Motor neuron (in vitro differentiated cells): ENCODE measurements at regions not wholly inside any gene's neighbourhood (a gene's known extent, or its start where the extent isn't known, plus 50 kb on each side); places are given as distances from the start of the nearest gene placed in this dataset.

ENCODE experiments used
- ATAC-seq, 8 experiments: fragments of 200-7000 bp; cut with Tn5 transposase; replicated peaks in 6 of 8; 2 replicates each; pipeline ENCODE4 v1.8.0; 2021; ENCODE audit warnings: mild to moderate bottlenecking in 8 of 8, moderate library complexity in 8 of 8
- H3K27ac ChIP-seq, 2 donors: fragments of 250-450 bp; sonication (Bioruptor Pico); 2 replicates each; pipeline ENCODE4 v1.9.0; 2021; ENCODE audit warnings: antibody characterized with exemption in 2 of 2, mild to moderate bottlenecking in 2 of 2, moderate library complexity in 1 of 2
- H3K4me1 ChIP-seq, 2 donors: fragments of 250-450 bp; sonication (Bioruptor Pico); replicated peaks in 1 of 2; 2 replicates each; pipeline ENCODE4 v1.6.1; 2021; ENCODE audit warnings: antibody characterized with exemption in 2 of 2, mild to moderate bottlenecking in 2 of 2, moderate library complexity in 1 of 2
- H3K4me3 ChIP-seq, 5 donors: fragments of 250-450 bp; sonication (Bioruptor Pico); 2 replicates each; pipeline ENCODE4 v1.9.0; 2021; ENCODE audit warnings: antibody characterized with exemption in 5 of 5, mild to moderate bottlenecking in 5 of 5, moderate library complexity in 4 of 5
- WGBS, 10 experiments: fragments of 450-650 bp; shearing (Covaris generic); methylation state at CpG; one replicate each; pipeline ENCODE4 v1.0.0; 2022; 5-methylcytosine and 5-hydroxymethylcytosine counted together
- in situ Hi-C, 9 experiments: fragments of 400-800 bp; cut with MboI; loops; one replicate each; pipeline ENCODE4 v1.15.0; 2021; ENCODE audit warnings: low sequenced_read_pairs in 9 of 9, low pct_unique_long_range_greater_than_20kb in 2 of 9; ENCODE audit not compliant: unreplicated experiment in 9 of 9

DNA sequence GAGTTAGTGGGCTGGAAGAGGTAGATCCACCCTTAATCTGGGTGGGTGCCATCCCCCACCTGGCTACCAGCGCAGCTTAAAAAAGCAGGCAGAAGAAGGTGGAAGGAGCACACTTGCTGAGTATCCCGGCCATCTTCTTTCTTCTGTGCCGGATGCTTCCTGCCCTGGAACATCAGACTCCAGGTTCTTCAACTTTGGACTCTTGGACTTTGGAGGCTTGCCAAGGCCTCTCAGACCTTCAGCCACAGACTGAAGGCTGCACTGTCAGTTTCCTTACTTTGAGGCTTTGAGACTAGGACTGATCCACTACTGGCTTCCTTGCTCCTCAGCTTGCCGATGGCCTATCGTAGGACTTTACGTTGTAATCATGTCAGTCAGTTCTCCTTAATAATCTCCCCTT, 127.6 kb upstream of the GPC6 start:
- WGBS, 10 experiments, result 28 to 98% (median 85%) methylated on average over 2 to 6 of the region's 6 CpGs; no CpG with 5 or more reads in 4 of the 10 experiments
- Histone ChIP-seq H3K27ac (no peak overlapping the region), H3K4me3 (no peak overlapping the region), H3K4me1 (no peaks in the 10 kb centered on the region)
- in situ Hi-C loops, result no loop called here
- no peak for ATAC-seq

DNA sequence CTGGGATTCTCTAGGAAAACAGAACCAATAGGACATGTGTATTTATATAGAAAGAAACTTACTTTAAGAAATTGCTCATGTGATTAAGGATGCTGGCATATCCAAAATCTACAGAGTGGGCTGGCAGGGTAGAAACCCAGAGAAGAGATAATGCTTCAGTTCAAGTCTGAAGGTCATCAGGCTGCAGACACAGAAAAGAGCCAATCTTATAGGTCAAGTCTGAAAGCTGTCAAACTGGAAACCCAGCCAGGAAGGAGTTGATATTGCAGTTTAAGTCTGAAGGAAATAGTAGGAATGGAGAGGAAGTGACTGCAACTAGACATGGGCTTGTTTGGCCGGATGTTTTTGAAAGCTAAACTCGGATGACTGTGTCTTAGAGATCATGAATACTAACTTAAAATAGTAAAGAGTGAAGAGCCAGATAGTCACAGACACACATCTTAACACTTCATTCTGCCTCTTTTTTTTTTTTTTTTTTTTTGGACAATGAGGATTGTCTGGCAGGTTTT, 125.3 kb upstream of the GPC6 start:
- H3K4me3 ChIP-seq, result no peak overlapping the region
- no peak for ATAC-seq
- H3K4me1 ChIP-seq, result peaks cover 0 to 6% of the 10 kb centered on the region in 2 donors
- in situ Hi-C loops, result no loop called here
- WGBS, 10 experiments, result 33 to 100% (median 80%) methylated on average over 1 to 2 of the region's 2 CpGs; no CpG with 5 or more reads in 1 of the 10 experiments
- no peak overlapping the region for H3K27ac ChIP-seq

DNA sequence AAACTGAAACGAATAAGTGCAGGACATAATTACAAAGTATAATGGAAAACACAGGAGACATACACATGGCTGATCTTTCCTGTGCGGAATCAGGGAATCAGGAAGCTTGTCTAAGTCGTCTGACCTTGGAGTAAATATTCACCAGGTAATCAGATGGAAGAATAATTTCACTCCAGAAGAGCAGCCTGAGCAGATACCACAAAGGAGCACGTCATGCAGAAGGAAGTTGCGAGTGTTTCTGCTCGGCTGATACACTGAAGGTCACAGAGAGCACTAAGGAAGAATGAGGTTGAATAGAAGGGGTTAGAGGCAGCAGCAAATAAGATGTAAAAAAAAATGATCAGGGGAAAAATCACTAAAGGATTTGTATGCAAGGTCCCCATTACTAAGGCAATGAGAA, 122.3 kb upstream of the GPC6 start:
- WGBS, 10 experiments, result 34 to 75% (median 52%) methylated on average over 3 to 6 of the region's 6 CpGs
- Histone ChIP-seq H3K4me3 (no peak overlapping the region), H3K27ac (no peak overlapping the region), H3K4me1 (peaks cover 0 to 6% of the 10 kb centered on the region in 2 donors)
- in situ Hi-C loops, result no loop called here
- ATAC-seq, result peak in 2 of 8 experiments; percentile 40 to 60

DNA sequence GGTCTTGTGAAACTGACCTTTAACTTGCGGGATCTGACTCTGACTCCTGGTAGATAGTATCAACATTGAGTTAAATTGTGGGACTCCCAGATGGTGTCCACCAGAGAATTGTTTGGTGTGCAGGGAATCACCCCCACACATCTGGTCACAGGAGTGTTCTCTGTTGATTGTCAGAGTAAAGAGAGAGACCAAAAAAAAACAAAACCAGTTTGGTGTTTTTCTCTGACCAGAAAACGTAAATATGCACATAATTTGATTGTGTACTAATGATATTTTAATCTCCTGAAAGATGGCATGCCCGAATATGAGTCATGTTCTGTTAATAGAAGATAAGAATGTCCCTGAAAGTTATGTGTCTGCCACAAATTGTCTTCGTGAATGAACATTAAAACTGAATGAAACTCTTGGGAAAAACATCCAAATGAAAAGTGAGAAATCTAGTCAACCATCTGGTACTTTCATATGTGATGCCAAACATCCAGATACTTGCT, 118.5 kb upstream of the GPC6 start:
- WGBS, 10 experiments, result 0 to 100% (median 67%) methylated on average over 1 to 4 of the region's 4 CpGs; no CpG with 5 or more reads in 1 of the 10 experiments
- in situ Hi-C loops, result no loop called here
- ATAC-seq, result peak in 2 of 8 experiments; percentile 63 to 81
- peaks cover 0 to 6% of the 10 kb centered on the region in 2 donors for H3K4me1 ChIP-seq
- H3K4me3 ChIP-seq, result no peak overlapping the region
- no peak overlapping the region for H3K27ac ChIP-seq

DNA sequence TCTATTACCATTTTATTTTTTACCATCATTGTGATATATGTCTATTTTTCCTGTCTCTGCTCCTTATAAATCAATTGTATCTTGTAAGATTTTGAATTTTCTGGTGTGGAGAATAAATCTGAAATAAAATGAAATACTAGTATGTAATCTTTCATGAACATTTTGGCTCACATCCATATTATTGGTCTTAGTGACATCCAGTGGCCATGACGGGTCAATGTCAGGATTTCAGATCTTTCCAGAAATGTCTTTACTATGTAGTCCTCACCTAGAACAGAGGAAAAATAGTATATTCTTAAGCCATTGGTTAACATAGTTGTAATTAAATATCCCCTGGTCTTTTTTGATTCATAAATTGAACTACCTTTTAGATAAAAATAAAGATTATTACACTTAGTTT, 109.8 kb upstream of the GPC6 start:
- WGBS, 10 experiments, result 33 to 100% (median 68%) methylated on average over 1 of the region's 1 CpG; no CpG with 5 or more reads in 2 of the 10 experiments
- no peak overlapping the region for H3K27ac ChIP-seq
- H3K4me3 ChIP-seq, result no peak overlapping the region
- in situ Hi-C loops, result no loop called here
- peaks cover 0 to 8% of the 10 kb centered on the region in 2 donors for H3K4me1 ChIP-seq
- no peak for ATAC-seq

DNA sequence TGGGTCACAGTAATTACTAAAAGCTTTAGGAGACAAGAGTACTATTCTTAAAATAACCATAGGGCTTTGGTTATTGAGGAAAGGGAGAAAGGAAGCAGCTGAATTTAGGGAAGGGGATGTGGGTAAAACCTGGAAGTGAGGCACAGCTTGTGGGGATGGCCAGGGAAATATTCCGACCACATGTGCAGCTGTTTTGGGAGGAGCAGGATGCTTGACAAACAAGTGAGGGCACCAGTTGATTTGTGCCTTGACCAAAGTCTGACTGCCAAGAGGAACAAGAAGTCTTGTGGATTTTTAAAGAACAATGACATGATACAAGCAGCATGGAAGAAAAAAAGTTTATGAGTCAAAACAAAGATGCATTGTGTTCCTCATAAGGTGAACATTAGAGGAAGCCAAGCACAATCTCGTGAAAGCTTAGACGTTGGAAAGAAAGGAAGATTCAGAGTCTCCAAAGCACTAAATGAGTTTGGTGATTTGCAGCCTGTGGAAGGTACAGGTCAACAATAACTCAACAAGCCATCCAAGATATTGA, 108.5 kb upstream of the GPC6 start:
- 0 to 78% (median 58%) methylated on average over 1 to 3 of the region's 3 CpGs; no CpG with 5 or more reads in 1 of the 10 experiments for WGBS, 10 experiments
- no peak overlapping the region for H3K27ac ChIP-seq
- peaks cover 0 to 8% of the 10 kb centered on the region in 2 donors for H3K4me1 ChIP-seq
- no peak overlapping the region for H3K4me3 ChIP-seq
- no peak for ATAC-seq
- in situ Hi-C loops, result no loop called here

DNA sequence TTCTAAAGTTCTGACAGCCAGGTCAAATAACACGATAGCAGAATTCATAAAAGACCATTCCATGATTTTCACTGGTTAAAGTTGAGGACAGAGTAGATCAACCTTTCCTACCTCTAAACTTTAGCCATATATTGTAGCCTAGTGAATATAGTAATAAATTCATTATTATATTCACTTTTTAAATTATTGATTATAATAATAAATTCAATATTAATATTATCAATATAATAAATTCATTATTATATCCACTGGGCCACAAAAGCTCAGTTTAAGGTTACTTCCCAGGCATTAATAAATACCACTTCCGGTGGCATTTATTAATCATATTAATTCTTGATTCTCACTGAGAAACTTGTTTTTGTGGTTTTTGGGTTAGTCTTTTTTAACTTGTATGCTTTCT, 85.7 kb upstream of the GPC6 start:
- no peak for ATAC-seq
- 0 to 100% (median 74%) methylated on average over 2 of the region's 2 CpGs; no CpG with 5 or more reads in 2 of the 10 experiments for WGBS, 10 experiments
- H3K4me1 ChIP-seq, result no peaks in the 10 kb centered on the region
- H3K4me3 ChIP-seq, result no peak overlapping the region
- H3K27ac ChIP-seq, result no peak overlapping the region
- in situ Hi-C loops, result no loop called here

DNA sequence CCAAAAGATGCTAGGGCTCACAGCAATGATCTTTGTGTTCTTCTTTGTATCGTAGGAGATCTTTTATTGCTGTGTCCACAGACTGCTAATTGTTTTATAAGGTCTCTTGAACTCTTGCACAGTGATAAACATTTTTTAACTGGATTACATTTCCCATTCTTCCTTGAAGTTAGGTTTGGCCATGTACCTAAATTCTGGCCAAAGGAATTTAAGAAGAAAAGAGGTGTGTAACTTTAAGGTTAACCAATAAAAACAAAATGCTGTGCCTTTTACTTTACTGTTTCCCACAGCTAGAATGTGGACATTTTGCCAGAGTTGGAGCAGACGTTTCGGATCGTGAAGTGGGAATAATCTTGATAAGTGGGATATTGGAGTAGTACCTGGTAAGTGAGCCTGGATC, 82.6 kb upstream of the GPC6 start:
- WGBS, 10 experiments, result 0 to 100% (median 86%) methylated on average over 1 to 4 of the region's 4 CpGs; no CpG with 5 or more reads in 1 of the 10 experiments
- in situ Hi-C loops, result no loop called here
- ATAC-seq, result no peak
- no peak overlapping the region for H3K27ac ChIP-seq
- H3K4me3 ChIP-seq, result no peak overlapping the region
- peaks cover 0 to 5% of the 10 kb centered on the region in 2 donors for H3K4me1 ChIP-seq

DNA sequence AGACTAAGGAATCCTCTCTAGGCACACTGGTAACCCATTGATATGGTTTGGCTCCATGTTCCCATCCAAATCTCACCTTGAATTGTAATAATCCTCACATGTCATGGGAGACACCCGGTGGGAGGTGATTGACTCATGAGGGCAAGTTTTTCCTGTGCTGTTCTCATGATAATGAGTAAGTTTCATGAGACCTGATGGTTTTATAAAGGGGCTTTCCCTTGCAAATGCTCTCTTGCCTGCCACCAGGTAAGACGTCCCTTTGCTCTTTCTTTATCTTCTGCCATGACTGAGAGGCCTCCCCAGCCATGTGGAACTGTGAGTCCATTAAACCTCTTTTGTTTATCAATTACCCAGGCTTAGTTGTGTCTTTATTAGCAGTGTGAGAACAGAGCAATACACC, 81.4 kb upstream of the GPC6 start:
- no peak for ATAC-seq

DNA sequence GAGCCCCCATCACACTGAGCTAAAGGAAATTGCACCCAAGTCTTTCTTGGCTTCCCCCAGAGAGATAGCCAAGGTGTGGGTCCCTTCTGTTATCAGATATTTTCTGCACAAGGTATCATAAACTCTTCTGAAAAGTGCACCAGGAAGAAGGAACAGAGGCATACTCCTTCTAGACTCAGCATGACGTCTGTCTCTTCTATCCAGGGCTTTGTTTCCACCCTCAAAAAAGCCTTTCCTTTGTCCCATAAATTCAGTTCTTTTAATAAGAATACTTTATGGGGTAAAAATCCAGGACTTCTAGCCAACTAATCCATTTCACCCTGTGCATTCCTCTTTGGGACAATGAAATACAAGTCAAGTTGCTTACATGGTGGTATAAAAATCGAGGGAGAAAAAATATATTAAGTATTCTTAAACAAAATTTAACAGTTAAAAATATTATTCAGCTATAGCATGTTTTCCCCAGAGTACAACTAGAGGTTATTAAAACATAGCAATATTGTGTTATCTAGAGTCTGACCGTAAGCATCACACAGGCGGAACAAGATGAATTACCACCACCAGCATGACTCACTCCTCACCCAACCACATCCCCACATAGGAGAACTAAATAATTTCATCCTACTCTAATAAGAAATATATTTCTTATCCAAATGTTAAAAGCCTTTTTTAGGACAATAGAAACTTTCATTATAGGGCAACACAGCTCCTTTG, 79.9 kb upstream of the GPC6 start:
- Histone ChIP-seq H3K4me3 (no peak overlapping the region), H3K27ac (no peak overlapping the region), H3K4me1 (peaks cover 0 to 5% of the 10 kb centered on the region in 2 donors)
- in situ Hi-C loops, result no loop called here
- ATAC-seq, result peak in 6 of 8 experiments; percentile 23 to 96 (median 92)
- WGBS, 10 experiments, result 0 to 100% (median 56%) methylated on average over 1 to 4 of the region's 4 CpGs

More for the DNA sequence above, 81.4 kb upstream of the GPC6 start:
- H3K4me1 ChIP-seq, result peaks cover 0 to 5% of the 10 kb centered on the region in 2 donors
- no peak overlapping the region for H3K27ac ChIP-seq
- in situ Hi-C loops, result no loop called here
- H3K4me3 ChIP-seq, result no peak overlapping the region
- WGBS, 10 experiments, result 0 to 100% (median 58%) methylated on average over 1 to 2 of the region's 2 CpGs; no CpG with 5 or more reads in 3 of the 10 experiments

DNA sequence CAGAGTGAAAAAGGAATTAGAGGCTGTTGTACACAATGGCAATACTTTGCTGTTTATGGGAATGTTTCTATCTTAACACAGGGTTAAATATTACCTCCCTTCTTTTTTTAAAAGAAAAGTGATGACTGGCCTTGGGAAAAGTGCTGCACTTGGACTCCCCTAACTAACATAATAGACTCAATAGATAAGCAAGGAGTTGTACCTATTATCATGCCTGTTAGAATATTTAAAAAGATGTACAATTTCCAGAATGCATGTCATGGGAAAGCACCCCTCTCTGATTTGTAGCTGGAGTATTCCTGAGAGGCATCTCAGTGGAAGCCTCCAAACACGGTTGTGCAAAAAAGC, 79.3 kb upstream of the GPC6 start:
- 0 to 78% (median 27%) methylated on average over 1 of the region's 1 CpG; no CpG with 5 or more reads in 6 of the 10 experiments for WGBS, 10 experiments
- in situ Hi-C loops, result no loop called here

DNA sequence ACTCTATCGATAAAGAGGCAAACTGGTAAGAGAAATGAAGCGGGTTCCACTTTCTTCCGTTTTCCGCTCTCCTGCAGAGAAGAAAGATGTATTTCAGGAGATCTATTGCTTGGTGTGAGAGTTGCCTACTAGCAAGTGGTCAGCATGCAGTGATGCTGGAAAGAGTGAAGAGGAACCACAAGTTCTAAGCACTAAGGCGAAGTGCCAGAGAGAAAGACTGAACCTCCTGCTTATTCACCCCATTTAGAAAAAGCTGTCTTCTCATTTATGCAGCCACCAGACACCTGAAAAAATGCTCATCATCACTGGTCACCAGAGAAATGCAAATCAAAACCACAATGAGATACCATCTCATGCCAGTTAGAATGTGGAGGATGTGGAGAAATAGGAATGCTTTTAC, 78.7 kb upstream of the GPC6 start:
- WGBS, 10 experiments, result 56 to 100% (median 95%) methylated on average over 1 to 4 of the region's 5 CpGs; no CpG with 5 or more reads in 1 of the 10 experiments
- Histone ChIP-seq H3K4me1 (peaks cover 0 to 5% of the 10 kb centered on the region in 2 donors), H3K4me3 (no peak overlapping the region), H3K27ac (no peak overlapping the region)
- no peak for ATAC-seq
- in situ Hi-C loops, result no loop called here

More for the DNA sequence above, 79.3 kb upstream of the GPC6 start:
- H3K4me1 ChIP-seq, result peaks cover 0 to 5% of the 10 kb centered on the region in 2 donors
- H3K27ac ChIP-seq, result no peak overlapping the region
- no peak overlapping the region for H3K4me3 ChIP-seq
- peak in 4 of 8 experiments; percentile 10 to 39 (median 30) for ATAC-seq

DNA sequence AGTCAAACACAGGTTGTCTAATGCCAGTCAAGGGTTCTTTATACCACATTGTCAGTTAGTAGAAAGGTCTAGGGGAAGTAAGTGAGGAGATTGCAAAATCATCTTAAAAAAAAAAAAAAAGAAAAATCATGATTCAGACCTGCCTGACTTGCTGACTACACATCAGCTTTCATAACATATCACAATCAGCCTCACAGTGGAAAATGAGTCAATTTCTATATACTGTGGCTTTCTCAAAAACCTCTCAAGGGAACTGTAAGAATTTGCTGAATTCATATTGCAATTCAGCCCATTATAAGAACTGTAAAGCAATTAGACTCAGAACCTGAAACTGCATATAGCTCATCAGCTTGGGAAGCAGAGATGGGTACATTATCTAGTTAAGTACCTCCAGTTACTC, 75.3 kb upstream of the GPC6 start:
- ATAC-seq, result peak in 7 of 8 experiments; percentile 44 to 77 (median 68)
- Histone ChIP-seq H3K4me1 (peaks cover 0 to 5% of the 10 kb centered on the region in 2 donors), H3K4me3 (no peak overlapping the region), H3K27ac (no peak overlapping the region)
- in situ Hi-C loops, result no loop called here
